Raji (cell line): ENCODE measurements at regions not wholly inside any gene's neighbourhood (a gene's known extent, or its start where the extent isn't known, plus 50 kb on each side); places are given as distances from the start of the nearest gene placed in this dataset.

ENCODE experiments used
- POLR2A ChIP-seq: IDR thresholded peaks from 2 replicates; pipeline ENCODE4 v1.6.1; 2011; ENCODE audit warnings: low read depth, low read length, control low read depth; ENCODE audit not compliant: insufficient read depth

GRCh38 chr14:50049703-50050570, 66.4 kb downstream of the VCPKMT start:
- TF ChIP-seq POLR2A: no peak

- no peak for TF ChIP-seq POLR2A
Observed at GRCh38 chr14:50051106-50051505, 65.3 kb downstream of the VCPKMT start.

GRCh38 chr14:50051706-50052105, 64.7 kb downstream of the VCPKMT start:
- no peak for TF ChIP-seq POLR2A

- no peak for TF ChIP-seq POLR2A
Observed at GRCh38 chr14:50052517-50052916, 63.9 kb downstream of the VCPKMT start.

GRCh38 chr14:50053935-50054334, 62.4 kb downstream of the VCPKMT start:
- TF ChIP-seq POLR2A: no peak

GRCh38 chr14:50055461-50056228, 60.7 kb downstream of the VCPKMT start:
- TF ChIP-seq POLR2A: no peak

GRCh38 chr14:50056435-50056834, 59.9 kb downstream of the VCPKMT start:
- TF ChIP-seq POLR2A: no peak

GRCh38 chr14:50057331-50057730, 59.0 kb downstream of the VCPKMT start:
- no peak for TF ChIP-seq POLR2A

GRCh38 chr14:50058113-50058512, 58.3 kb downstream of the VCPKMT start:
- no peak for TF ChIP-seq POLR2A
